ENCODE measurements at regions not wholly inside any gene's neighbourhood (a gene's known extent, or its start where the extent isn't known, plus 50 kb on each side); places are given as distances from the start of the nearest gene placed in this dataset.

DNA sequence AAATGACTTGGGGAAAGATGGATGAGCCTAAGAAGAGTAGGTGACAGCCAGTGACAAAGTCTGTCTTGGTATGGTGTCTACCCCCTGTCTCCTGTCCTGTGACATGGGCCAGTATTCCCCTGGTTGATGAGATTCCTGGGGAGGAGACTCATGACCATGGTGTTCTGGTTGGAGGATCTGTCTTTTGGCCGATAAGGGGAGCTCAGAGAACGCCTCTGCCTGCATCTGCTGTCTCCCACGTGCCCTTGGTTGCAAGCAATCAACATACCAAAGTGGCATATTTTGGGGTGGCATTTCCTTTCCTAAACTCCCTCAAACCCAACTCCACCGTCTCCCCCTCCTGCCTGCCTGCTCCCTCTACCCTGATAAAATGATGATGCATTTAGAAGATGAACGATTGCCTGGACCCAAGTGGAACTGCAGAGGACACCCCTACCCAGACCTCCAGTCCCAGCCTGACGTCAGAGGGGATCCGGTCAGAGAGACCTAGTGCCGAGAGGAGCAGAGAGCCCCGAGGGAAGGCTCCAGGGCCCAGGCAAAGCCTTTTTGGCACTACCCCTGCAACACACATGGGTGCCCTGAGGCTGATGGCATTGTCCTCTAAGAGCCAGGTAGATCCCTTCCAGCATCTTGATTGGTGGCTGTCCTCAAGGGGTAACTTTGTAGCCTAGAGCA is 88.0 kb upstream of the KCNK12 start:
- Histone ChIP-seq H3K27me3 (no peaks in the 10 kb centered on the region), H3K9me3 (no peaks in the 10 kb centered on the region), H3K27ac (no peak overlapping the region), H3K9ac (ENCODE audit: low read depth in 2 of 2, low read length in 2 of 2) (no peak overlapping the region), H3K4me3 (no peak overlapping the region), H3K4me1 (no peaks in the 10 kb centered on the region), H3K36me3 (no peaks in the 10 kb centered on the region)
- TF ChIP-seq, protein P1, sequence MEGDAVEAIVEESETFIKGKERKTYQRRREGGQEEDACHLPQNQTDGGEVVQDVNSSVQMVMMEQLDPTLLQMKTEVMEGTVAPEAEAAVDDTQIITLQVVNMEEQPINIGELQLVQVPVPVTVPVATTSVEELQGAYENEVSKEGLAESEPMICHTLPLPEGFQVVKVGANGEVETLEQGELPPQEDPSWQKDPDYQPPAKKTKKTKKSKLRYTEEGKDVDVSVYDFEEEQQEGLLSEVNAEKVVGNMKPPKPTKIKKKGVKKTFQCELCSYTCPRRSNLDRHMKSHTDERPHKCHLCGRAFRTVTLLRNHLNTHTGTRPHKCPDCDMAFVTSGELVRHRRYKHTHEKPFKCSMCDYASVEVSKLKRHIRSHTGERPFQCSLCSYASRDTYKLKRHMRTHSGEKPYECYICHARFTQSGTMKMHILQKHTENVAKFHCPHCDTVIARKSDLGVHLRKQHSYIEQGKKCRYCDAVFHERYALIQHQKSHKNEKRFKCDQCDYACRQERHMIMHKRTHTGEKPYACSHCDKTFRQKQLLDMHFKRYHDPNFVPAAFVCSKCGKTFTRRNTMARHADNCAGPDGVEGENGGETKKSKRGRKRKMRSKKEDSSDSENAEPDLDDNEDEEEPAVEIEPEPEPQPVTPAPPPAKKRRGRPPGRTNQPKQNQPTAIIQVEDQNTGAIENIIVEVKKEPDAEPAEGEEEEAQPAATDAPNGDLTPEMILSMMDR (IDR thresholded peaks at IDR 0.05): no peak
- DNase-seq: no peak
- intact Hi-C loops (cut with DNase I): no loop called here

DNA sequence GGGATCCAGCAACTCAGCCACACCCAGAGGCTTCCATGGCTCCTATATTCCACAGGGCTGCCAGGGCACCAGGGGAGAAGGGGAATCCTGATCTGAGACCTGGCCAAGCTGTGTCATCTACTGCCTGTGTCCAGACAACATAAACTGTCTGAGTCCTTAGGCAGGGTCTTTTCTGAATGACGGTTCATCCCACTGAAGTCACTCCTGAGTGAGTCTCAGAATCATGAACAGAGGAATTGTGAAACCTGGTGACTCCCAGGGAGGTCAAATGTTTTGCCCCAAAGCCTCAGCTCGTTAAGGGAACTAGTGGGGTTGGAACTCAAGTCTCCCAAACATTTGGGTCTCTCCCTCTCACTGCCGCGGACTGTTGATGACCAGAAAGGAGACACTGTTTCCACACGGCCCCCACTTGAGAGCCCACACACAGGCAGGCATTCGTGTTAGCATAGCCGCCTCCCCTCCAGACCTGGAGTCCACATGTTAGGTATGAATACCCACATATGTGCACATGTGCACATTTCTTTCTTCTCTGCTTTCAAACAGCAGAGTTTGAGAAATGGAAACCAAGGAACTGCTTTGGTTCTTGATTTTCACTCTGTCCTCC is 87.2 kb upstream of the KCNK12 start:
- Histone ChIP-seq H3K27me3 (no peaks in the 10 kb centered on the region), H3K4me1 (no peaks in the 10 kb centered on the region), H3K4me3 (no peak overlapping the region), H3K36me3 (no peaks in the 10 kb centered on the region), H3K9ac (ENCODE audit: low read depth in 2 of 2, low read length in 2 of 2) (no peak overlapping the region), H3K27ac (no peak overlapping the region), H3K9me3 (no peaks in the 10 kb centered on the region)
- intact Hi-C loops (cut with DNase I): no loop called here
- no peak for DNase-seq
- TF ChIP-seq, protein P1 (IDR thresholded peaks at IDR 0.05): no peak

DNA sequence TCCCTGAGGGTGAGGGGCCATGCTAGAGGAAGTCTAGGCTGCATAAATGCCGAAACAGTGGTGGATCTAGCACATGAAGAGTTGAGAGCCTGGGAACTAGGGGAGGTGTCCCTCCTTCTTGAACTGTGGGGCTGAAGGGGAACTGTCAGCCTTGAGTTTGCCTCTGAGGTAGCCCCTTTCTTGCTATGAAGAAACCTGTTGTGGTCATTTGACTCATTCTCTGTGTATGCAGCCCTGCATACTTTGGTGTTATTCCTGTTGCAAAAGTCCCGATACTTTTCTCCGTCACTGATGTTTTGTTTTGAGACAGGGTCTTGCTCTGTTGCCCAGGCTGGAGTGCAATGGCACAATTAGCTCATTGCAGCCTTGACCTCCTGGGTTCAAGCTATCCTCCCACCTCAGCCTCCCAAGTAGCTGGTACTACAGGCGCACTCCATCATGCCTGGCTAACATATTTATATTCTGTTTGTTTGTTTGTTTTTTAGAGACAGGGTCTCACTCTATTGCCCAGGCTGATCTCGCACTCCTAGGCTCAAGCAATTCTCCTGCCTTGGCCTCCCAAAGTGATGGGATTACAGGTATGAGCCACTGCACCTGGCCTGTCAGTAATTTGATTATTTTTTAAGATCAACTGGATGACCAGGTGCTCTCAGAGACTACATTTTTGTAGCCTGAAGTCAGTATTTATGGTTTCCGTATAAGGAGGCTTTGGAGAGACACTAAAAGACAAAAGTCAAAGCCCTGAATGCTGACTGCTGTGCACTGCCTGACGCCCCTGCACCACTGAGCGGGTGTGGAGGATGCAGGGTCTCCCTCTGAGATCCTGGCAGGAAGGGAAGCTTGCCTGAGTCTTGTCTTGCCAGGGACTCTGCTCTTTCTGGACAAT is 86.2 kb upstream of the KCNK12 start:
- Histone ChIP-seq H3K9me3 (no peaks in the 10 kb centered on the region), H3K4me3 (no peak overlapping the region), H3K27ac (no peak overlapping the region), H3K9ac (ENCODE audit: low read depth in 2 of 2, low read length in 2 of 2) (no peak overlapping the region), H3K4me1 (no peaks in the 10 kb centered on the region), H3K36me3 (no peaks in the 10 kb centered on the region), H3K27me3 (no peaks in the 10 kb centered on the region)
- intact Hi-C loops (cut with DNase I): no loop called here
- no peak for DNase-seq
- TF ChIP-seq, protein P1 (IDR thresholded peaks at IDR 0.05): no peak

DNA sequence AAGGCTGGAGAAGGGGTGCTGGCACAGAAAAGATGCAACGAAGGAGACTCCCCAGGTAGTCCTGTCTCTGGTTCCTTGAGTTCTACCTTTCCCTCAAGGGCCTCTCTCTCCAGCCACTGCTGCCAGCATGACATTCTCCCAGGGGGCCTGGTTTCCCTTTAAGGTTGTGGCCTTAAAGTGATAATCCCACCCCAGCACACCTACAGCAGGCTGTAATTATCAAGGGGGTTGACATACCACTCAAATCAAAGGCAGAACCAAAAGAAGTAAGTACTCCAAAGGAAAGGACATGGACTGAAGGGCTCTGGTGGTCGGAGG is 84.7 kb upstream of the KCNK12 start:
- H3K27me3 ChIP-seq: no peaks in the 10 kb centered on the region
- intact Hi-C loops (cut with DNase I): no loop called here
- no peak overlapping the region for H3K9ac ChIP-seq (ENCODE audit: low read depth in 2 of 2, low read length in 2 of 2)
- H3K4me3 ChIP-seq: no peak overlapping the region
- no peaks in the 10 kb centered on the region for H3K4me1 ChIP-seq
- H3K36me3 ChIP-seq: no peaks in the 10 kb centered on the region
- H3K9me3 ChIP-seq: no peaks in the 10 kb centered on the region
- no peak for DNase-seq
- H3K27ac ChIP-seq: no peak overlapping the region
- TF ChIP-seq, protein P1 (IDR thresholded peaks at IDR 0.05): no peak

DNA sequence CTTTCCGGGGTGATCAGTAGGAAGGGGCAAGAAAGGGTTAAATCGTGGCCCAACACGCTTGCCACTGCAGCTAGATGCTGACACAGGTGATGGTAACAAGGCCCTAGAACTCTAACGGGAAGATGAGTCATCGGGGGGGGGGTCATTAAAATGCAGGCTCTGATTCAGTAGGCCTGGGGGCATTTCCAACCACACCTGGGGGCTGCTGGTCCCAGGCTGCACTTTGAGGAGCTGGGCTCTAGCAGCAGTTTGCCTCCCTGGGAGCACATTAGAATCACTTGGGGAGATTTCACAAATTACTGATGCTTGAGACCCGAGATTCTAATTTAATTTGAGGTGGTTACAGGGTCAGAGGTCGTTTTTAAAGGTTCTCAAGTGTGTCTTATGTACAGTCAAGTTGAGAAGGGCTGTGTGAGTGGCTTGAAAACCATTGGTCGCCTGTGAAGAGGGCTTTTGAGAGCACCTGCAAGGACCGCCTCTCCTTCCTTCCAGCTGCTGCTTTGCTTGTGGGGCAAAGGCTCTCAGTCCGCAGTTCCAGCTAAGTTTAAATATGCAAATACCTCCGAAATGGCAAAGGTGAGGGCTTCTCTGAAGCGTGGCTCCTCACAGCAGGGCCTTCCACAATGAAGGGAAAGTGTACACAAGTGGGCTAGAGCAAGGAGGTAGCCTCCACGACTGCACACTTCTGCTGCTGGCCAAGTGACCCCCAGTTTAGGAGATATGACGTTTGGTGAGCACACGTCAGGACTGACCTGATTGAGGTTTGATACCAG is 84.2 kb upstream of the KCNK12 start:
- Histone ChIP-seq H3K9ac (ENCODE audit: low read depth in 2 of 2, low read length in 2 of 2) (no peak overlapping the region), H3K4me1 (no peaks in the 10 kb centered on the region), H3K36me3 (no peaks in the 10 kb centered on the region), H3K9me3 (no peaks in the 10 kb centered on the region), H3K27me3 (no peaks in the 10 kb centered on the region), H3K4me3 (no peak overlapping the region), H3K27ac (no peak overlapping the region)
- no peak for DNase-seq
- TF ChIP-seq, protein P1 (IDR thresholded peaks at IDR 0.05): no peak
- intact Hi-C loops (cut with DNase I): no loop called here

Measured in colonic mucosa (tissue), 4 donors.